SK-N-SH treated with all-trans-retinoic acid at 6 μM for 48 hours (cell line): ENCODE measurements at regions not wholly inside any gene's neighbourhood (a gene's known extent, or its start where the extent isn't known, plus 50 kb on each side); places are given as distances from the start of the nearest gene placed in this dataset.

Experiments
- ARNTL ChIP-seq: fragments of 450-650 bp; formaldehyde crosslinking; IDR thresholded peaks from 2 replicates; pipeline ENCODE4 v1.5.0; 2020; ENCODE audit warnings: low read depth, mild to moderate bottlenecking, moderate library complexity, borderline replicate concordance
- ZFP3 ChIP-seq: fragments of 250-450 bp; sonication (Bioruptor Pico); IDR thresholded peaks from 2 replicates; pipeline ENCODE4 v1.5.0; 2020; ENCODE audit warnings: mild to moderate bottlenecking, moderate library complexity
- ZFP30 ChIP-seq: fragments of 450-650 bp; formaldehyde crosslinking; IDR thresholded peaks from 2 replicates; pipeline ENCODE4 v1.5.0; 2022; ENCODE audit warnings: mild to moderate bottlenecking, moderate library complexity

DNA sequence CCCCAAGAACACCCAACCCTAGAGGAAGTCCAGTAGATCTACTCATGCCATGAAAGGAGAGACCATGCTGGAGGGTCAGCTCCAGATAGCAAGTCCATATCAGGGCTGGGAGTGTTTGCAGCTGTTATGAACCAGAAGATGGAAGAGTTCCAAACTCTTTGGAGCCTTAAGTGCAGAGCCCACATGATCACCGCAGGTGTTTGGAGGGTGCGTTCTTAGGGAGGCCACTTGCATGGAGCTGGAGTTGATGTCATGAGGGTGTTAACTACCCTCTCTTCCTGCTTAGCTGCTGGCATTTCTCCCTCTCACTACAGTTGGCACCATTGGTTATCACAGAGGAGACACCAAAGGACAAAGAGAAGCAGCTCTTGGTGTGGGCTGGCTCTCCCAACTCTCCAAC is 616.9 kb downstream of the AJAP1 start:
- no peak for TF ChIP-seq ZFP30
- no peak for TF ChIP-seq ZFP3 (CRISPR knock-in tag)
- TF ChIP-seq ARNTL (CRISPR knock-in tag): no peak
